ENCODE measurements at regions not wholly inside any gene's neighbourhood (a gene's known extent, or its start where the extent isn't known, plus 50 kb on each side); places are given as distances from the start of the nearest gene placed in this dataset.

DNA sequence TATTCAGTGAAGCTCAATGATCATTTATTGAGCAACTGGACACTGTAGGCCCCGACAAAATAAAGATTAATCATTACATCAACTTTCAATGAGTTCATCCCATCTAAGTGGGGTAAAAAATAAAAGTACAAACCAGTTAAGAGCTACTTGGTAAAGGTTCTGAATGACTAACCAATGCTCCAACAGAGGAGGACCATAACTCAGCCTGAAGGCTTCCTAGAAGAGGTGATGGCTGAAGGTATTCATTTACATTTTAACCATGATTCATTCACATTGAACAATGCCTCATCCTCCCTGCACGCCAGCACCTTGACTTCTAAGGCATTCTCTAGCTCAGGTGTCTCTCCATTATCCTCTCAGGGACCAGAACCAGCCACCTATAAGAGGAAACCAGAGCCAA is 201.4 kb downstream of the ZNF462 start:
- no peak for FAIRE-seq
- TF ChIP-seq, protein P1, sequence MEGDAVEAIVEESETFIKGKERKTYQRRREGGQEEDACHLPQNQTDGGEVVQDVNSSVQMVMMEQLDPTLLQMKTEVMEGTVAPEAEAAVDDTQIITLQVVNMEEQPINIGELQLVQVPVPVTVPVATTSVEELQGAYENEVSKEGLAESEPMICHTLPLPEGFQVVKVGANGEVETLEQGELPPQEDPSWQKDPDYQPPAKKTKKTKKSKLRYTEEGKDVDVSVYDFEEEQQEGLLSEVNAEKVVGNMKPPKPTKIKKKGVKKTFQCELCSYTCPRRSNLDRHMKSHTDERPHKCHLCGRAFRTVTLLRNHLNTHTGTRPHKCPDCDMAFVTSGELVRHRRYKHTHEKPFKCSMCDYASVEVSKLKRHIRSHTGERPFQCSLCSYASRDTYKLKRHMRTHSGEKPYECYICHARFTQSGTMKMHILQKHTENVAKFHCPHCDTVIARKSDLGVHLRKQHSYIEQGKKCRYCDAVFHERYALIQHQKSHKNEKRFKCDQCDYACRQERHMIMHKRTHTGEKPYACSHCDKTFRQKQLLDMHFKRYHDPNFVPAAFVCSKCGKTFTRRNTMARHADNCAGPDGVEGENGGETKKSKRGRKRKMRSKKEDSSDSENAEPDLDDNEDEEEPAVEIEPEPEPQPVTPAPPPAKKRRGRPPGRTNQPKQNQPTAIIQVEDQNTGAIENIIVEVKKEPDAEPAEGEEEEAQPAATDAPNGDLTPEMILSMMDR (IDR thresholded peaks at IDR 0.05; ENCODE audit: insufficient read depth, missing control alignments), result no peak
- no peak for DNase-seq (ENCODE audit: insufficient read length, low spot score)

DNA sequence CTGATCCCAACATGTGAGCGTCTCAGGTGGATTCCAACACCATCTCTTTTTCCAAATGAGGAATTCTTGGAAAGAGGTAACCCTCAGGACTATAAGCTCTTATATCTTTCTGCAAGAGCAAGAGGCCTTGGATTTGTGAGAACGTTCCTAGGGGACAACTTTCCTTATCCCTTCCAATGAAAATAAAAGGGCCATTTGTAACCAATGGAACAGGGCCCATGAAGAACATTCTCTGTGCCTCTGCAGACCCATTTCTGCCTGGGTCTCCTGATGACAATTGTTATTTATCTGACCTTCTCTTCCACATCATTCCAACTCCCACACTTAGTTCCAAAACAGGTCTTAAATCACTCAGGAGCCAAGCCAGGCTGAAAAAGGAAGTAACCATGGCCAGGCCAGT is 202.6 kb downstream of the ZNF462 start:
- DNase-seq (ENCODE audit: insufficient read length, low spot score) (no peak), FAIRE-seq (no peak)
- TF ChIP-seq, protein P1 (IDR thresholded peaks at IDR 0.05; ENCODE audit: insufficient read depth, missing control alignments), result no peak

DNA sequence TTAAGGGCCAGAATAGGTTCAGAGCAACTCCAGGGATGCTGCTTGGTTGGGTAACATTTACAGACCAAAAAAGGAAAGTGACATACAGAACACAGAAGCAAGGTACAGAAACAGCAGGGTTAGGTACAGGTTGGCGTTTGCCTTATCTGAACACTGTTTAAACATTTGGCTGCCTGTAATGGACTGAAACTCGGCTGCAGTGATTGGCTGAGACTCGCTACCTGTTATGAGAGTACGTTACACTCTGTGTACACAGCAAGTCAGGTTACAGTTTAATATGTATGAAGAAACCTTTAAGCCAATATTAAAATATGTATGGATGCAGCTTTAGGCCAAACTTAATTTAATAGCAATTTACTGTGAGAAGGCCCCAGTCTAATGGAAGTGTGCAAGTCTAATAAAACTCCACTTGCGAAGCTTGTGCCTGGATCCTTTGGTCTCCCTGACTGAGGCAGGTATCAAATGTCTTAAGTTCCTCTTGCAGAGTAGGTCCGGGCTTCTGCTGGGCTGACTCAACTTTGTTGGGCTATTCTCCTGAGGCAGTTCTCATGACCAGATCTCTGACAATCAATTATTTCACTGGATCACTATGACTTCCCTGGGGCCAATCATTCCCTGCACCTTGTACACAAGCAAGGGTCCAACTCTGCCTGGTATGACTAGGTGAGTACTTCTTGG is 204.9 kb downstream of the ZNF462 start:
- TF ChIP-seq, protein P1 (IDR thresholded peaks at IDR 0.05; ENCODE audit: insufficient read depth, missing control alignments), result no peak
- FAIRE-seq (no peak), DNase-seq (ENCODE audit: insufficient read length, low spot score) (no peak)

DNA sequence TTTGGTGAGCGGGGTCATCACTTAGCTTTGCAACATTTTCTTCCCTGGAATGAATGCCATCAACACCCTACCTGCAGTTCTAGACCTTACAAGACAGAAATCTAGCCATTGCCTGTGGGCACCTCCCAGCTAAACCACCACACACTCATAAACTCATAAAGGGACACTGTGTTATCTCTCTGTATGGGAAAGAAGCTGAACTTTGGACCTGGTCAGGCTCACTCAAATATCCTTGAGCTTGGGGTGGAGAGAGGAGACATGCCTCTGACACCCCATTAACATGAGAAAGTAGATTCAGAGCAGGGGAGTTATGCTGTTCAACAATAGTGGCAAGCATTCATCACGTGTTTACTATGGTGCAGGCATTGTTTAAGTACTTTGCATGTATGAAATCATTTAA is 205.6 kb downstream of the ZNF462 start:
- TF ChIP-seq, protein P1 (IDR thresholded peaks at IDR 0.05; ENCODE audit: insufficient read depth, missing control alignments), result no peak
- FAIRE-seq (peak; percentile 6), DNase-seq (ENCODE audit: insufficient read length, low spot score) (no peak)

DNA sequence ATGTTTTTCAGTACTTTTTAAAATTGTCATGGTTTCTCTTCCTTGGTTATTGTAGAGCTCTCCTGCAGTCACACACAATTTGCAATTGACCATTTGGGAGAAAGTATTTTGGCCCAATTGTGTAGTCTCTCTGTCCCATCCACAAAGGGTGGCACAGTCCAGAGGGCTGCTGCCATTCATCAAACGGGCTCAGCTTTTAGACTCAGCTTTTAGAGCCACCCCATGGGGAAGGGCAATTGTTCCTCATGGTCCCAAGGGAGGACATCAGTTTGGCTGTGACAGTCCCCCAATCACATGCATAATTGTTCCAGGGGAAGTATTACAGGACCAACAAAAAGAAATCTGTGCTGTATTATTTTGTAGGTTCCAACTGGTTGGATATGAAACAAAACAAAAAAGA is 207.6 kb downstream of the ZNF462 start:
- FAIRE-seq, result no peak
- TF ChIP-seq, protein P1 (IDR thresholded peaks at IDR 0.05; ENCODE audit: insufficient read depth, missing control alignments), result no peak
- no peak for DNase-seq (ENCODE audit: insufficient read length, low spot score)

DNA sequence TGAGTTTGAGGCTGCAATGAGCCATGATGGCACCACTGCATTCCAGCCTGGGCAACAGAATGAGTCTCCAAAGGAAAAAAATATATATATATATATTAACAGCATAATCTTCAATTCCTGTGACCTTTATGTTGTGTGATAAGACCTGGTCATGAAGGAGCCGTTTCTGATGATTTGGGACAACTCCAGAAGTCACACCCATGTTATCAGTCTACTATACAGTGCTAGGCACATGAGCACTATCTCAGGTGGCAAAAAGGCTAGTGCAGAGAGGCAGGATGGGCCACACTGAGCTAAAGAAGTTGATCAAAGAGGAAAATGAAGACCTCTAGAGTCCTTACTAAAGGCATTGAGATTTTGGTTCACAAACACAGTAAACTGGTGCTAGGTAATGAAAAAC is 205.0 kb upstream of the RAD23B start:
- no peak for FAIRE-seq

DNA sequence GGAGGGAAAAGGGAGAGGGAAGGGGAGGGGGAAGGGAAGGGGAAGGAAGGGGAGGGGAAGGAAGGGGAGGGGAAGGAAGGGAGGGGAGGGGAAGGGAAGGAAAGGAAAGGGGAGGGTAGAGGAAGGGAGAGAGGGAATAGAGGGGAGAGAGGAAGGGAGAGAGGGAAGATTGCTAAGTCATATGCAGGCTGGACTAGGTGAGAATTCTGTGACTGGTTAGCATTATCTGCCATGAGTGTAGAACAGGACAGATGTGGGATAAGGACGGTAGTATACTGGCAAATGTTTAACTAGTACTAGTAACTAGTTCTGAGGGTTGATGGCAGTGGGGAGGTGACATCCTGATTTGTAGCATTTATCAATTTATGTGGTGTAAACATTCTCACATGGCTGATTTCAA is 203.5 kb upstream of the RAD23B start:
- FAIRE-seq, result no peak
- DNase-seq (ENCODE audit: insufficient read length, low spot score), result no peak
- TF ChIP-seq, protein P1 (IDR thresholded peaks at IDR 0.05; ENCODE audit: insufficient read depth, missing control alignments), result no peak

More for the DNA sequence above, 205.0 kb upstream of the RAD23B start:
- TF ChIP-seq, protein P1 (IDR thresholded peaks at IDR 0.05; ENCODE audit: insufficient read depth, missing control alignments), result no peak
- DNase-seq (ENCODE audit: insufficient read length, low spot score), result no peak

Data from D721Med (cell line).